HG02885 (cell line): ENCODE measurements at regions not wholly inside any gene's neighbourhood (a gene's known extent, or its start where the extent isn't known, plus 50 kb on each side); places are given as distances from the start of the nearest gene placed in this dataset.
"Not testable (repeated sequence)": the region's sequence is repeated elsewhere in the genome, so short reads cannot be mapped to it uniquely, and the experiment has no call there.

Experiments used
- ATAC-seq: cut with Tn5 transposase; IDR thresholded peaks from one replicate; pipeline ENCODE4 v1.9.1; 2021; ENCODE audit warnings: mild to moderate bottlenecking; ENCODE audit not compliant: unreplicated experiment, poor library complexity

DNA sequence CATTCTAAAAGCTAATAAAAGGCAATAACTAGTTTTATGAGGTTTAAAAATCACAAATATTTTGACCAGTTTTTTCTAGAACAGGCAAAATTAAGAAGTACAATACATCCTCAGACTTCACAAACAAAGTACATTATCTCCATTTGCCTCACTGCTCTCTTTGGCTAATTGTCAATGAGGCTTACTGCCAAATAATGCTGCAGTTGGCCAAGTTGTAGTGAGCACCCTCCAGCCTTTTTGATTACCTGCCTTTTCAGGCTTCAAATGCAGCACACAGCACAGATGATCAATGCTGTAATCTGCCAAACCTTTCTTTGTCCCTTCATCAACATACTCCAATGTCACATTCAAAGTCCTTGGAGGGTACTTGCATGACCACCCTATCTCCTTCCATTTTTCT is 605.2 kb downstream of the KLHL13 start:
- no peak for ATAC-seq

DNA sequence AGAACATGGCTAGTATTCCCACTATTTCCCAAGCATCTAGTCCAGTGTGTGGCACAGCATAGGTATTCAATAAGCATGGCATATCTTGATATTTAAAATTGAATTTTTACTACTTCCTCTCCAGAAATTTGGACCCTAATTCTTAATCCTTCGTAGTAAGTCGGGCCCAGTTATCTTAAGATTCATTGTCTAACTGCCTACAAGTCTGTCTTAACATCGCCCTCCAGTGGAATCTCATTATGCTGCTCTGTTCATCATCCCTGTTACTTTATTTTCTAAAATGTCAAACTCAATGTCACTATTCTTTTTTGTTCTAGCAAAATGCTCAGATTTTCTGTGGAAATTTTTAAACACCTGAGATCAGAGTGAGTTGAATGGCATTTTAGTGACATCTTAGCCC is 606.2 kb downstream of the KLHL13 start:
- no peak for ATAC-seq

DNA sequence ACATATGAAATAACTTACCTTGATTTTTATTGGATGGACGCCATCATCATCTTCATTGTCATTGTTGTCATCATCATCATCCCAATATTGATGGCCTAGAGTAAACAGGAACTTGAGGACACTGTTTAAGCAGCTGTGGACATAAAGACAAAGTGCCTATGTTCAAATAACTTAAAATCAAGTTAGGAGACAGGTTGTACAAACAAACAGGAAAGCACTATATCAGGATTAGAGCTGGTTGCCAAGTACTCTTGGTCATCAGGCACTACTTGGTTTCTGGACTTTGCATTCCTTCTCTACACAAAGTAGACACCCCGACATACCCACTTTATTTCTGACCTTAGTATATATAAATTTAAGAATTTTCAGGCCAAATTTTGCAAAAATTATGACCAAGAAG is 608.6 kb downstream of the KLHL13 start:
- ATAC-seq = no peak

DNA sequence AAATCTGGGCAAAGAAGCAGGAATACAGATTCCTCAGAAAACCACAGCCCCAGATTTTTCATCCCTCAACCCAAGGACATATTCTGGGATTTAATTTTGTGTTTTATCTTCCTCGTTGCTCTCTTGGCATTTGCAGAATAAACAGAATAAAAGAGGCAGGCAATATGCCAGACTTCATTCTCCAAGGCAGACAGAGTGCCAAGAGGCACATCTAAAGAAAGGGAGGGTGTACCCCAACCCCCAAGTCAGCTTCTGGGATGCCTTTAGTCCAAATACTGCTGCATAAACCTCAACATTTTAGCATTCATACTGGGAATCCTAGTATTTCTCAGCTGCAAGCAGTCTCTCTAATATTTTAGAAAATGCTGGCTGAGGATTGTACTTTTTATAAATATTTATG is 629.2 kb downstream of the KLHL13 start:
- ATAC-seq = no peak

DNA sequence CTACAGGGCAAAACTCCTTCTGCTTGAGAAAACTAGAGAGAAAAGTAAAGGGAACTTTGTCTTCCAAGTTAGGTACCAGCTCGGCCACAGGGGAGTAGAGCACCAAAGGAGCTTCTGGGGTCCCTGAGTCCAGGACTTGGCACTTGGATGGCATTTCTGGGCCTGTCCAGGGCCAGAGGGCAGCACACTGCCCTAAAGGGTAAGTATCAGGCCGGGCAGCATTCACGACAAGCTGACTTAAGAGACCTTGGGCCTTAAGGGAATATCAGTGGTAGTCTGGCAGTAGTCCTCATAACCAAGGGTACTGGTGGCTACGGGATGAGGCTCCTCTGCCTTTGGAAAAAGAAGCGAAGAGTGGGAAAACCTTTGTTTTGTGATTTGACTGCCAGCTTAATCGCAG is 632.7 kb downstream of the KLHL13 start:
- no peak for ATAC-seq

DNA sequence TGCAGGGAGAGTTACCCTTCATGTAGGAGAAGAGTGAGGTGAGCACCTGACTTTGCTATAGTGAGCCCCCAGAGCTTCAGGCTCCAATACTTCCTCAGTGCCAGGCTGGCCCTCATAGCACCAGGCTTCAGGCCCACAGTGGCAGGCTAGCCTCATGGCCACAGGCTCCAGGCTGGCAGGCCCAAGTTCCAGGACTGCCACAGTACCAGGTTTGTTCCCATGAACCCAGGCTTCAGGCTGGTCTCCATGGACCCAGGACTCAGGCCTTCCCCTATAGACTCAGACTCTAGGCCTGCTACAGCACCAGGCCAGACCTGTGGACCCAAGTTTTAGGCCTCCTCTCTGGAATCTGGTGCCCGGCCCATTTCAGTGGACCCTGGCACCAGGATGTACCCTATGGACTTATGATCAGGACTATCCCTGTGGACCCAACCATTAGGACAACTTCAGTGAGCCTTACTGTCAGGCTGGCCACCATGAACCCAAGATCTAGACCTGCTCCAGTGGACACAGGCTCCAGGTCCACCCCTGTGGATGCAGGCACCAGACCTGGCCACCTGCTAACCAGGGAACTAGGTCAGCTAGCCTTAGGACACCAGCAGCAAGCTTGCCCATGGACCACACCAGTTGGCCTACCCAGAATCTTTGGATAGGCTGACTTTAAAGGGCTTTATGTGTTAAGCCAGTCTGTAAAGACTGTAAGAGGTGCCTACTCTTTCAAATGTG is 658.2 kb downstream of the KLHL13 start:
- no peak for ATAC-seq

DNA sequence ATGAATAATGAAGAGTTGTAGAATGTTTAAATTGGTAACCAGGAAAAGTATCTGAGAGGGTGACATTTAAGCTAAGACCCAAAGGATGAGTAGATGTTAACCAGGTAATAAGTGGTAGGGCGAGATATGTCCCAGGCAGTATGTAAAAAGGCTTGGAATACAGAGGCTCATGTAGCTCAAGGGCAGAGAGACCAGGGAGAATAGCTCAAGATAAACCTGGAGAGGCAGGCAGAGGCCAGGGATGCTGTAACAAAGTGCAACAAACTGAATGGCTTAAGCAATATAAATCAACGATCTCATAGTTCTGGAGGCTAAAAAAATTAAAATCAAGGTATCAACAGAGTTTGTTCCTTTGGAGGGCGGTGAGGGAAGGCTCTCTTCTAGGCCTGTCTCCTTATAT is 660.8 kb downstream of the KLHL13 start:
- ATAC-seq = no peak

DNA sequence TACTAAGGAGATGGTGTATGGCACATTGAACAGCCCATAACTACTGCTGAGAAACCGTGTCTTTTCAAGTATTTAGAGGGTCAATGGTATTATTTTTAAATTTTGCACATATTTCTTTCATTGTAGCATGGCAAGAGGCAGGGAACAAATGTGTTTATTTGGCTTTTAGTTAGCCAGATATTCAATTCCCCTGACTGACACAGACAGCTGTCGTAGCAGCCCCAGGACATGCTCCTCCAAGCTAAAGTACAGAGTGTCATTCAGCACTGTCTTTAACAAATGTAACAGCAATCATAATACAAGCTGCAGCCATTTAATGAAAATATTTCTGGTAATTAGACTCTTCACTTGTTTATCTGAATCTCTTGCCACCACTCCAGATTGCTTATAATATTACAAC is 687.1 kb downstream of the KLHL13 start:
- no peak for ATAC-seq

DNA sequence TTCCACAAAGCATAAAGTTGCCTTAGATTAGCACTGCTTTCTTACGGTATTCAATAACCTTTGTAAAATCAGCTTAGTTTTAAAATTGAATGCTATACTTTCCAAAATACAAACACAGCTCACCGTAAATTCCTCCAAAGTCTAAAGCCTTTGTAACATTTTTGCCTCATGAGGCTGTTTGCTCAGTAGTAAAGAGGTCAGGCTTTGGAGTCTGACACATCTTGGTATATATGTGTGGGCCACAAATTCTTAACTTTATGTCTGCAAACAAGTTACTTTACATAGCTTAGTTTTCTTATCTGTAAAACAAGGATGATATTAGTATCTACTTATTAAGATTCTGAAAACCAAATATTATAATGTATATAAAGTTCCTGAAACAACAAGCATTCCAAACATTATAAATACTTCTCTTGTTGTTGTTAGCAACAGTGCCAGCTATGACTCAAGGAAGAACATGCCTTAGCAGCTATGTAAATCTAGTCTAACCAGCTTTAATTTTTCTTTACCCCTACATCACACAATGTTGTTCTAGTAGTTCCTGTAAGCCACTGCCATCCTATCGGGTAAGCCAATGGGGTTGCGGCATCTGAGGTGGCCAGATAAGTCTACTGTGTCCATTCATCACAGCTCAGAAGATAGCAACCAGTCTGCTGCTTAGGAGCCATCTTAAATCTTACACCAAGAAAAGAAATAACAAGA is 709.0 kb downstream of the KLHL13 start:
- ATAC-seq = no peak

DNA sequence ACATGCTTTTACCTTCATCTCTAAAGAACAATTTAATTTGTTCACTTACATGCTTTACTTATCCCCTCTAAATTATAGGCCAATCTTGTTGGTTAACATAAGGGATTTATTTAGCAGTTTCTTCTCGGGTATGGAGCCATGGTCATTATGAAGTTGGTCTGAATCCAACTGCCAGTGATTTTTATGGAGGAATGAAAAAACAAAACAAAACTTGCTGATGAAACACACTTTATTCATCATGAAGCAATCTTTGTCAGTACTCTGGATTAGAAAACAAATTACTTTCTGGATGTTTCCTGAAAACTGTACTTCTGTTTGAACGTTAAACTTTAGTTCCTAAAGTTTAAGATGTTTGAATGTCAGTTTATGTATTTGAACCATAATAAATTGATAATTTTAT is 715.8 kb downstream of the KLHL13 start:
- ATAC-seq = no peak

DNA sequence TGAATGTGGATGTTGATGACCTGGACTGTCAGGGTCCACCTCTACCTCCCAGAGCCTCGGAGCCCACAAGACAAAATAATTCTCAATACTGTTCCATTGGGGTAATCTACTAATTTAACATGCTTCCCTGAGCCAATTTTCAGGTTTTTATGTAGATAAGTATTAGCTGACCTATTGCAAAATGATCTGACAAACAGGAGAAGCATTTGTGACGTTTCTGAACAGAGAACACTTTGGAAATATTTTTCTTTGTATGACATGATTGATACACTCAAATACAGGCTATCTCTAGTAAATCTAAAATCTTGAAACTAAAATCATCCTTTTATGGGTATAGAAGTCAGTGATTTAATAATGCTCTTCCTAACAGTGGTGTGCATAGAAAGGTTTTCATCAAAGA is 716.6 kb downstream of the KLHL13 start:
- ATAC-seq = no peak

DNA sequence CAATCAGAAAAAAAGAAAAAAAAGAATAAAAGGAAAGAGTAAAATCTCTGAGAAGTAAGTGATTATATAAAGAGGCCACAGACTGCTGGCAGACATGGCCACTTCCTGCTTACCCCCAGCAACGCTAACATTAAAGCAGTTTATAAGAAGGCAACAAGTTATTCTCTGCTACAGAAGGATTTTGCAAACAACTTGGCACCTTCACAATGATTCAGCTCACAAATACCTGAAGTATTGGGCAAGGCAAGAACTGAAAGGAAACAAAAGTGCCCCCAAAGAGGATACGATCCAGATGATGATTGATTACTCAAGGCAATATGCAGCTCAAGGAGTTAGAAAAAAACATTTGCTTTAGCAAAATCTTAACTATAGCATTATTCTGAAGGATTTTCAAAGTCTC is 718.8 kb downstream of the KLHL13 start:
- no peak for ATAC-seq

DNA sequence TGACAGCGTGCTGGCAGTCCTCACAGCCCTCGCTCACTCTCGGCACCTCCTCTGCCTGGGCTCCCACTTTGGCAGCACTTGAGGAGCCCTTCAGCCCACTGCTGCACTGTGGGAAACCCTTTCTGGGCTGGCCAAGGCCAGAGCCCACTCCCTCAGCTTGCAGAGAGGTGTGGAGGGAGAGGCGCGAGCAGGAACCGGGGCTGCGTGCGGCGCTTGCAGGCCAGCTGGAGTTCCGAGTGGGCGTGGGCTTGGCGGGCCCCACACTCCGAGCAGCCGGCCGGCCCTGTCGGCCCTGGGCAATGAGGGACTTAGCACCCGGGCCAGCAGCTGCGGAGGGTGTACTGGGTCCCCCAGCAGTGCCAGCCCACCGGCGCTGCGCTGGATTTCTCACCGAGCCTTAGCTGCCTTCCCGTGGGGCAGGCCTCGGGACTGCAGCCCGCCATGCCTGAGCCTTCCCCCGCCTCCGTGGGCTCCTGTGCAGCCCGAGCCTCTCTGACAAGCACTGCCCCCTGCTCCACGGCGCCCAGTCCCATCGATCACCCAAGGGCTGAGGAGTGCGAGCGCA is 722.0 kb downstream of the KLHL13 start:
- not testable (repeated sequence) for ATAC-seq

DNA sequence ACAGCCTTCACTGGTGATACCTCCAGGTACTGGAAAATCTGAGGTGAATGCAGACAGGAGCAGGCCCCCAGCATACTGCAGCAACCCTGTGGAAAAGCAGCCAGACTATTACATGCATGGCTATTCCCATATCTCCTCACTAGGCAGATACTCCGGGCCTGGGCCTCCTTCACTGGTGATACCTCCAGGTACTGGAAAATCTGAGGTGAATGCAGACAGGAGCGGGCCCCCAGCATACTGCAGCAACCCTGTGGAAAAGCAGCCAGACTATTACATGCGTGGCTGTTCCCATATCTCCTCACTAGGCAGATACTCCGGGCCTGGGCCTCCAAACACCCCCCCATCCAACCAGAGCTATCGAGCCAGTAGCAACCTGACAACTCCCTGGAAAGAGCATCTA is 724.2 kb downstream of the KLHL13 start:
- not testable (repeated sequence) for ATAC-seq

DNA sequence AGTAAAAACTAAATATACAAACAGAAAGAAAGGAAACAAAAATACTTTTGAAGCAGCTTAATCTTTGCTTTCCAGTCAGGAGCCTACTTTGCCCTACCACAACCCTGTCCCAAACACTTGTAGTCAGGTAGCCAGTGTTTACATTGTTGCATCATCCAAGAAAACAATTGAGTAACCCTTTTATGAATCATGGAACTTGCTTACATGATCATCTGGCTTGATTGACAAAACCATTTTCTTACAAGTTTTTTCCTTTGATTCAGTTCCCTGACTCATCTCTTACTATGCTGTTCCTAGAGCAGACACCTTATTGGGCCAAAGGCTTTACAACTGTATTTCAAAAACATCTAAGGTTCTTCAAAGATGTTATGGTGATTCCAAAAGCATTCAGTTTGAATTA is 740.1 kb downstream of the KLHL13 start:
- no peak for ATAC-seq

DNA sequence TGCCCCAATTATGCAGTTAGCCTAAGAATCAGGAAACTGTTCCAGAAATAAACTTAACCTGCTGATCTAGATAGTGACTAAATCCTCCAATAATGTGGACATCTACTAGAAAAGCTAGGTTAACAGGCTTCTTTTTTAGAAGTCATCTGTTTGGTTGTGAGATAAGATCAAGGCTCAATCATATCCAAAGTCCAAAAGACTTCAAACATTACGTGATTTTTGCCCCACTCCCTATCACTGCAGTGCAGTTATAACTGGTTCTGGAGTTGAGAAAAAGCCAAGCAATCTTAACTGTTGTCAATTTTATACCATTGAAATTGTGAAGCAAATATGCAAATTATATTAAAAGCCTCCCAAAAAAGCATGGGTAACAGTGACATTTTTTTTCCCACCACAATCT is 781.4 kb downstream of the KLHL13 start:
- no peak for ATAC-seq

DNA sequence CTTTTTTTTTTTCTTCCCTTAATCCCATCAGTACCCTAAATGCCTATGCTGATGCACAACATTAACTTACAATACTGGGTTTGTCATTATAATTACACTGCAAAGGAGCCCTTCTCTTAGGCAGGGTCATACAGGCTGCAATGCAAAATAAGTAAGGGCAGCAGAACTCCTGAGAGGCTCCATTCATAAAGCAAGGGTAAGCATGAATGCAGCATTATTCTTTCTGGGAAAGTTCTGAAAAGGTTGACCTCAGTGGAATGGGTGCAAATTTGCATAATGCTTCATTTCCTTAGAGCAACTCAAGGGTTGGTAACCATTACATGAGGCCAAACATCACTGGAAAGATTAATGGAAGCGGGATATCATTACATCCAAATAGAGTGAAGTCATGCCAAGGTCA is 789.2 kb downstream of the KLHL13 start:
- no peak for ATAC-seq

DNA sequence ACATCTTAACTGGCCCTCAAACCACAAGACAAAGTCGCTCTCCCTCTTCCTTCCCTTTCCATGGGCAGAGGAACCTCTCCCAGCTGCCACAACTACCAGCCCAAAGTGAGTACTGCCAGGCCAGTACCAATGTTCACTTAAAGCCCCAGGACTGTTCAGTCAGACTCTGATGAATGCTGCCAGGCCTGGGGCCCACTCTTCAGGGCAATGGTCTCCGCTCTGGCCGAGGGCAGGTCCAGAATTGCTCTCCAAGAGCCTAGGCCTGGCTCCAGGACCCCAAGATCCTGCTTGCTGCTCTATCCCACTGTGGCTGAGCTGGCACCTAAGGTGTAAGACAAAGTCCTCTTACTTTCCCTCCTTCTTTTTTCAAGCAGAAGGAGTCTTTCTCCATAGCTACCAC is 790.9 kb downstream of the KLHL13 start:
- no peak for ATAC-seq

DNA sequence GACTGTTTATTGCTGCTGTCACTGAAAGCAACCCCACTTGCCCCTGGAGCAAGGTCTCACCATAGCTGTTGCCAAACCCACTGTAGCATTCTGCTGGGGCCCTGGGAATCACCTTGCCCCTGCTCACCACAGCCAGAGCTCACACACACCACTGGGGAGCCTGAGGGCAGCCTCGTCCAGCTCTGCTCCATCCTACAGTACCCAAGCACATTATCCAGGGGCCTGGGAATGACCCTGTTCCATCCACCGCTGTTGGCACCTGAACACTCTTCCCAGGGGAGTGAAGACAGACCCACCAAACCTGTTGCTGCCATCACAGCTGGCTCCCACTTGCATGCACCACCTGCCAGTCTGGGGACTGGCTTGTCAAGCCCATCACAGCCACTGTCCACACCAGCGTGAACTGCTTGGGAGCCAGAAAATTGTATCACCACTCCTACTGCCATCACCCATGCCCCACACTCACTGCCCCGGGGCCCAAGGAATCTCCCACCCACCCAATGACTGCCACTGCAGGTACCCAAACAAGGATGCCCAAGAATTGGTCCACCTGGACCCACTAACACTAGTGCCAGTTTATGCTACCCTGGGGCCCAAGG is 811.3 kb downstream of the KLHL13 start:
- ATAC-seq = no peak

DNA sequence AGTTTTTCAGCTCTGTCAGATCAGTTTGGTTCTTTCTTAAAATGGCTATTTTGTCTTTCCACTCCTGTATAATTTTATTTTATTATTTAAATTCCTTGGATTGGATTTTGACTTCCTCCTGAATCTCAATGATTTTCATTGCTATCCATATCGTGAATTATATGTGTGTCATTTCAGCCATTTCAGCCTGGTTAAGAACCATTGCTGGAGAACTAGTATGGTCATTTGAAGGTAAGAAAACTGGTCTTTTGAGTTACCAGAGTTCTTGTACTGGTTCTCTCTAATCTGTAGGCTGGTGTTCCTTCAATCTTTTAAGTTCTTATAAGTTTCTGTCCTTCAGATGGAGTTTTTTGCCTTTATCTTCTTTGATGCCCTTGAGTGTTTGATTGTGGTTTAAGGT is 815.5 kb downstream of the KLHL13 start:
- no peak for ATAC-seq

DNA sequence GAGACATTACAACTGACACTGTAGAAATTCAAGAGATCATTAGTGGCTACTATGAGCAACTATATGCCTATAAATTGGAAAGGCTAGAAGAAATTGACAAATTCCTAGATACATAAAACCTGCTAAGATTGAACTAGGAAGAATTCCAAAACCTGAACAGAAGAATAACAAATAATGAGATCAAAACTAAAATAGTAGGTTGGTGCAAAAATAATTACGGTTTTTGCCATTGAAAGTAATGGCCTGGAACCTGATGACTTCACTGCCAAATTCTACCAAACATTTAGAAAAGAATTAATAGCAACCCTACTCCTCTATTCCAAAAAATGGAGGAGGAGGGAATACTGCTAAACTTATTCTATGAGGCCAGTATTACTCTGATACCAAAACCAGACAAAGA is 824.9 kb downstream of the KLHL13 start:
- no peak for ATAC-seq
